WERI-Rb-1 (cell line): ENCODE measurements at regions not wholly inside any gene's neighbourhood (a gene's known extent, or its start where the extent isn't known, plus 50 kb on each side); places are given as distances from the start of the nearest gene placed in this dataset.

ENCODE experiments used
- DNase-seq: peaks from one replicate; pipeline ENCODE4 v3.0.0-alpha.2; 2020
- H3K27ac ChIP-seq: fragments of 250-450 bp; sonication (Bioruptor Pico); 2 replicates; pipeline ENCODE4 v1.5.1; 2020; ENCODE audit warnings: mild to moderate bottlenecking, moderate library complexity
- H3K27me3 ChIP-seq: fragments of 250-450 bp; sonication (Bioruptor Pico); 2 replicates; pipeline ENCODE4 v1.5.1; 2021; ENCODE audit warnings: mild to moderate bottlenecking, low read depth, moderate library complexity; ENCODE audit not compliant: insufficient read depth, severe bottlenecking
- H3K36me3 ChIP-seq: fragments of 250-450 bp; sonication (Bioruptor Pico); 2 replicates; pipeline ENCODE4 v1.5.1; 2020; ENCODE audit warnings: mild to moderate bottlenecking, moderate library complexity
- H3K4me3 ChIP-seq: 2 replicates; pipeline ENCODE4 v1.5.1; 2011; ENCODE audit warnings: low read depth, mild to moderate bottlenecking, control low read depth, low read length
- H3K9me3 ChIP-seq: fragments of 250-450 bp; sonication (Bioruptor Pico); 2 replicates; pipeline ENCODE4 v1.5.1; 2021; ENCODE audit warnings: mild to moderate bottlenecking, moderate library complexity; ENCODE audit not compliant: severe bottlenecking
- CTCF ChIP-seq: IDR thresholded peaks from 2 replicates; pipeline ENCODE4 v1.5.1; 2011; ENCODE audit warnings: low read depth, mild to moderate bottlenecking, control low read depth, inconsistent platforms, low read length

DNA sequence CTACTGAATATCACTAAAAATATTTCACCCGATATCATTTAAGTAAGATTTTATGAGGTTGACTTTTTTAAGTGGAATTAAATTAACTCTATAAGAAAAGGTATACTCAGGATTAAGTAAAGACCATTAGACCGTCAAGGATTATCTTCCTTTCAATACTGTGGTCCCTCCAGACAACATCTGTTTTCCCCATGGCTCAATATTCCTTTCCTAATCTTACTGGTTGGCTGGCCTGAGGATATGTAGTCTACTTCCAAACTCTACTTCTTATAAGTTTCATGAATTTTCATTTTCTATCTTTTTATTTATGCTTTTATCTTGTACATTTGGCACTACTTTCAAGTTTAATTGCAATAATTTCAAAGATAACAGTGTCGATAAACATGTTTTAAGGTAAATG is 725.4 kb downstream of the PCDH7 start:
- H3K9me3 ChIP-seq, result no peaks in the 10 kb centered on the region
- no peaks in the 10 kb centered on the region for H3K27me3 ChIP-seq
- no peak for TF ChIP-seq CTCF
- no peak for DNase-seq
- H3K27ac ChIP-seq, result no peak overlapping the region
- no peaks in the 10 kb centered on the region for H3K36me3 ChIP-seq
- H3K4me3 ChIP-seq, result no peak overlapping the region

- Histone ChIP-seq H3K9me3 (no peaks in the 10 kb centered on the region), H3K36me3 (no peaks in the 10 kb centered on the region), H3K4me3 (no peak overlapping the region), H3K27me3 (no peaks in the 10 kb centered on the region), H3K27ac (no peak overlapping the region)
- no peak for TF ChIP-seq CTCF
- DNase-seq, result no peak
These were observed 735.4 kb downstream of the PCDH7 start for GRCh38 chr4:31455612-31456011.

- Histone ChIP-seq H3K36me3 (no peaks in the 10 kb centered on the region), H3K27ac (no peak overlapping the region), H3K27me3 (no peaks in the 10 kb centered on the region), H3K4me3 (no peak overlapping the region), H3K9me3 (peaks cover 8% of the 10 kb centered on the region)
- TF ChIP-seq CTCF, result no peak
- DNase-seq, result no peak
These were observed 738.6 kb downstream of the PCDH7 start for GRCh38 chr4:31458813-31459212.

DNA sequence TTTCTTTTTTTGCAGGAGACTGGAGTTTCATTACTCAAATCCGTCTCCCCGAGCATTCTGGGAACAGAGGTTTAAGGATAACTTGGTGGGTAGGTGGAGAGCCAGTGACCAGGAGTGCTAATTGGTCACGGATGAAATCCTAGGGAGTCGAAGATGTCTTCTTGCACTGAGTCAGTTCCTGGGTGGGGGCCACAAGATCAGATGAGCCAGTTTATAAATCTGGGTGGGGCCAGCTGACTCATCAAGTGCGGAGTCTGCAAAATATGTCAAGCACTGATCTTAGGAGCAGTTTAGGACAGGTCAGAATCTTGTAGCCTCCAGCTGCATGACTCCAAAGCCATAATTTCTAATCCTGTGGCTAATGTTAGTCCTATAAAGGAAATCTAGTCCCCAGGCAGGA is 741.3 kb downstream of the PCDH7 start:
- no peaks in the 10 kb centered on the region for H3K36me3 ChIP-seq
- no peak overlapping the region for H3K27ac ChIP-seq
- TF ChIP-seq CTCF, result no peak
- no peak overlapping the region for H3K4me3 ChIP-seq
- no peak for DNase-seq
- no peaks in the 10 kb centered on the region for H3K27me3 ChIP-seq
- peaks cover 8% of the 10 kb centered on the region for H3K9me3 ChIP-seq

GRCh38 chr4:31467781-31468180 is 747.6 kb downstream of the PCDH7 start:
- no peak for TF ChIP-seq CTCF
- no peak overlapping the region for H3K4me3 ChIP-seq
- DNase-seq, result no peak
- H3K36me3 ChIP-seq, result no peaks in the 10 kb centered on the region
- no peak overlapping the region for H3K27ac ChIP-seq
- H3K9me3 ChIP-seq, result peaks cover 8% of the 10 kb centered on the region
- no peaks in the 10 kb centered on the region for H3K27me3 ChIP-seq

DNA sequence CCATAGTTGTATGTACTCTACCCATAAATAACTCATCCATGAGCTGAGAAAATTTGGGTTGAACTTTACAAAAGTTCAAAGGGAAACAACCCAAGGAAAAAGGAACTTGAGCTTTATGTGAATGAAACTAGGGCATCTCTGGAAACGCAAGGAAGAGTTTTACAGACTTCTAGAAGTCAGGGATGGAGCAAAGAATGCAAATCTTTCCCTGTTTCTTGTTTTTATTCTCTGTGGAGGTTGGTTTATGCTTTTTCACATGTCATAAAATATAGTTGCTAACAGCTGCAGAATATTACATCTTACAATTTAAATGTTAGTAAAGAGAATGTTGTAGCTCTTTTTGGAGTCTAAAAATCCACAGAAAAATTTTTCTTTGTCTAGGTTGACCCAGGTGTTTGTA is 754.1 kb downstream of the PCDH7 start:
- Histone ChIP-seq H3K9me3 (no peaks in the 10 kb centered on the region), H3K4me3 (no peak overlapping the region), H3K27me3 (no peaks in the 10 kb centered on the region), H3K27ac (no peak overlapping the region), H3K36me3 (no peaks in the 10 kb centered on the region)
- DNase-seq, result no peak
- TF ChIP-seq CTCF, result no peak
